ENCODE measurements at regions not wholly inside any gene's neighbourhood (a gene's known extent, or its start where the extent isn't known, plus 50 kb on each side); places are given as distances from the start of the nearest gene placed in this dataset.
"Not testable (repeated sequence)": the region's sequence is repeated elsewhere in the genome, so short reads cannot be mapped to it uniquely, and the experiment has no call there.

DNA sequence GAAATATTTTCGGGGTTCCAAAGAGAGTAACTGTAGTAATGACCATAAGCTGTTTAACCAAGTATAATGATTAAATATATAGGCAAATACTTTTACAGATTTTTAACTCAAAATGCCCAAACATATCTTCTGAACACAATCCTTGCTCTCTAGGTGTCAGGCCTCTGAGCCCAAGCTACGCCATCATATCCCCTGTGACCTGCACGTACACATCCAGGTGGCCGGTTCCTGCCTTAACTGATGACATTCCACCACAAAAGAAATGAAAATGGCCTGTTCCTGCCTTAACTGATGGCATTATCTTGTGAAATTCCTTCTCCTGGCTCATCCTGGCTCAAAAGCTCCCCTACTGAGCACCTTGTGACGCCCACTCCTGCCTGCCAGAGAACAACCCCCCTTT is 1305.1 kb upstream of the ACVR2A start:
- not testable (repeated sequence) for TF ChIP-seq CTCF (conservative IDR thresholded peaks at IDR 0.05; ENCODE audit: low read depth, low read length); EZH2 (IDR thresholded peaks at IDR 0.05; ENCODE audit: low read length, unreplicated experiment); EZH2phosphoT487 (IDR thresholded peaks at IDR 0.05; ENCODE audit: borderline replicate concordance, low read length)

Data from PC-3 (cell line).